Ovary (tissue), 7 donors: ENCODE measurements at regions not wholly inside any gene's neighbourhood (a gene's known extent, or its start where the extent isn't known, plus 50 kb on each side); places are given as distances from the start of the nearest gene placed in this dataset.

Experiments
- DNase-seq, 5 donors: peaks; one replicate each; pipeline ENCODE4 v3.0.0-alpha.2; 2019 to 2020
- H3K27ac ChIP-seq, 2 donors: fragments of 200-600 bp; one replicate each; pipeline versions ENCODE4 v1.5.1 to v1.8.0; 2019 to 2022
- H3K27me3 ChIP-seq: fragments of 200-600 bp; one replicate; pipeline ENCODE4 v1.8.0; 2022
- H3K36me3 ChIP-seq: fragments of 200-600 bp; sonication (generic); one replicate; pipeline ENCODE4 v1.5.1; 2019
- H3K4me1 ChIP-seq: one replicate; pipeline ENCODE4 v1.8.1; 2013; ENCODE audit warnings: mild to moderate bottlenecking, moderate library complexity; ENCODE audit not compliant: insufficient read depth
- H3K4me3 ChIP-seq: fragments of 200-600 bp; sonication (generic); one replicate; pipeline ENCODE4 v1.5.1; 2017
- H3K9me3 ChIP-seq, 2 donors: fragments of 200-600 bp in 1 of 2; sonication (generic) in 1 of 2; one replicate each; pipeline versions ENCODE4 v1.5.1 to v1.8.1; 2013 to 2019; ENCODE audit warnings: mild to moderate bottlenecking in 1 of 2, moderate library complexity in 1 of 2
- EP300 ChIP-seq: sonication (generic); formaldehyde crosslinking; IDR thresholded peaks from one replicate; pipeline ENCODE4 v1.6.1; 2017; ENCODE audit warnings: antibody characterized with exemption
- POLR2A ChIP-seq: fragments of 450-650 bp; IDR thresholded peaks from one replicate; pipeline ENCODE4 v1.6.1; 2017; ENCODE audit warnings: antibody characterized with exemption, mild to moderate bottlenecking, moderate library complexity
- WGBS, 3 donors: extraction: QIAGEN DNeasy Blood & Tissue Kit in 1 of 3; methylation state at CpG; one replicate each; pipeline versions ENCODE4 v1.1.5 to v1.1.7; 2013 to 2017; 5-methylcytosine and 5-hydroxymethylcytosine counted together
- intact Hi-C, 4 donors: fragments of 100-400 bp; cut with DNase I; formaldehyde crosslinking; loops; one replicate each; pipeline versions ENCODE4 v1.11.0 to v1.15.1; 2022 to 2023
- TF ChIP-seq, protein P1 (sequence below), 3 donors: fragments of 450-650 bp in 2 of 3; fragments of 200-600 bp in 1 of 3; IDR thresholded peaks; one replicate each; pipeline versions ENCODE4 v1.5.1 to v1.8.0; 2016 to 2022; ENCODE audit warnings: antibody characterized with exemption in 3 of 3, mild to moderate bottlenecking in 1 of 3
- donor health status: DM: no; HTN: no; CAD: no; lungs with moderate emphysema.
- donor health status: DM: no; HTN: no; CAD: no.
- donor health status: Bipolar disorder and iron deficiency.
- donor health status: DM: no; HTN: no; CAD: no.
- donor health status: DM: yes; HTN: yes; CAD: no.

DNA sequence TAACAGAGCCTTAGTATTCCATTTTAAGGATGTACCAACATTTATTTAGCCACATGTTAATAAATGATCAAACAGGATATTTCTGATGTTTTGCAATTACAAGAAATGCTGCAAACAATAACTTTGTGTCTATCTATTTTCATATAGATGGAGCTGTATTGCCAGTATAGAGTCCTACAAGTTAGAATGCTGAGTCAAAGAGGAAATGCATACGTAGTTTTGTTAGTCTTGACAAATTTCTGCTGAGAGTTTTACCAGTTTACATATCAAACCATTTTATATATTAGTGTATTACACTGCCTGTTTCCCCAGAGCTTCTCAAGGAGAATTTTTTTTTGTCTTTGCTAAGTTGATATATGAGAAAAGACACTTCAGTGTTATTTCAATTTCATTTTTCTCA lies 541.7 kb downstream of the SLC16A7 start:
- no peaks in the 10 kb centered on the region for H3K4me1 ChIP-seq
- TF ChIP-seq POLR2A, result no peak
- TF ChIP-seq, protein P1, sequence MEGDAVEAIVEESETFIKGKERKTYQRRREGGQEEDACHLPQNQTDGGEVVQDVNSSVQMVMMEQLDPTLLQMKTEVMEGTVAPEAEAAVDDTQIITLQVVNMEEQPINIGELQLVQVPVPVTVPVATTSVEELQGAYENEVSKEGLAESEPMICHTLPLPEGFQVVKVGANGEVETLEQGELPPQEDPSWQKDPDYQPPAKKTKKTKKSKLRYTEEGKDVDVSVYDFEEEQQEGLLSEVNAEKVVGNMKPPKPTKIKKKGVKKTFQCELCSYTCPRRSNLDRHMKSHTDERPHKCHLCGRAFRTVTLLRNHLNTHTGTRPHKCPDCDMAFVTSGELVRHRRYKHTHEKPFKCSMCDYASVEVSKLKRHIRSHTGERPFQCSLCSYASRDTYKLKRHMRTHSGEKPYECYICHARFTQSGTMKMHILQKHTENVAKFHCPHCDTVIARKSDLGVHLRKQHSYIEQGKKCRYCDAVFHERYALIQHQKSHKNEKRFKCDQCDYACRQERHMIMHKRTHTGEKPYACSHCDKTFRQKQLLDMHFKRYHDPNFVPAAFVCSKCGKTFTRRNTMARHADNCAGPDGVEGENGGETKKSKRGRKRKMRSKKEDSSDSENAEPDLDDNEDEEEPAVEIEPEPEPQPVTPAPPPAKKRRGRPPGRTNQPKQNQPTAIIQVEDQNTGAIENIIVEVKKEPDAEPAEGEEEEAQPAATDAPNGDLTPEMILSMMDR (IDR thresholded peaks at IDR 0.05), result no peak
- TF ChIP-seq EP300, result no peak
- no peak overlapping the region for H3K27ac ChIP-seq
- H3K4me3 ChIP-seq, result no peak overlapping the region
- 0 to 68% (median 59%) methylated on average over 1 of the region's 1 CpG for WGBS, 3 donors
- H3K9me3 ChIP-seq, result no peaks in the 10 kb centered on the region
- no peaks in the 10 kb centered on the region for H3K36me3 ChIP-seq
- no peak for DNase-seq
- no peaks in the 10 kb centered on the region for H3K27me3 ChIP-seq
- intact Hi-C loops, result no loop called here

DNA sequence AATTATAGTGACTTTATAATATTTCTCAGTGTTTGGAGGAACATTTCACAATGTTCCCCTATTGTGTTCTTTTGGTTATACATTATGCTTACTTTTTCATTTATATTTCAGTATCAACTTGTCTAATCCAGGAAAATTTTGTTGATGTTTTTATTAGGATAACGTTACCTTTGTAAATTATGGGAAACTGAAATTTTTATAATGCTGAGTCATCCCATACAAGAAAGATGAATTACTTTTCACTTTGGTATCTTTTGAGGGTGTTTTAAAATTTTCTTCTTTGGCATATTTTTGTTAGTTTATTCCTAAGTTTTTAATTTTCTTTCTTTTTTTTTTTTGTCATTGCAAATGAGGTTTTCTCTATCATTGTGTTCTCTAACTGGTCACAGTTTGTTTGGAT lies 542.7 kb downstream of the SLC16A7 start:
- H3K36me3 ChIP-seq, result no peaks in the 10 kb centered on the region
- no peak for TF ChIP-seq EP300
- TF ChIP-seq POLR2A, result no peak
- TF ChIP-seq, protein P1 (IDR thresholded peaks at IDR 0.05), result no peak
- no peak for DNase-seq
- H3K27me3 ChIP-seq, result no peaks in the 10 kb centered on the region
- no peaks in the 10 kb centered on the region for H3K9me3 ChIP-seq
- H3K4me3 ChIP-seq, result no peak overlapping the region
- H3K4me1 ChIP-seq, result no peaks in the 10 kb centered on the region
- intact Hi-C loops, result no loop called here
- 48 to 64% (median 55%) methylated on average over 1 of the region's 1 CpG for WGBS, 3 donors
- no peak overlapping the region for H3K27ac ChIP-seq

DNA sequence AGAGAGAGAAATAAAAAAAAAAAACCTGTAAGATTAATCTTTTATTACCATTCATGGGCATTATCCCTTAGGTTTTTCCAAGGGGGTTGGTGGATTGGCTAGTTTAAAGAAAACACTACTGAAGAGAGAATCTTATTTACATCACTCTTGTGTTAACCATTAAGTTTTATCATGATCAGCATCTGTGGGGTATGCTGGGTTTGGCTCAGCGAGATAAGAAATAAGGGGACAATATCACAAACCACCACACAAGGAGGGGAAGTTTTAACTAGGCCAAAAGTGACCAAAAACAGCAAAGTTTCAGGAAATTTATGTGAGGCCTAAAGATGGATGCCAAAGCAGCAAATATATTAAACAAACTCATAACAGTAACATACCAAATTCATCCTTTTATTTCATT lies 548.6 kb downstream of the SLC16A7 start:
- Histone ChIP-seq H3K27me3 (no peaks in the 10 kb centered on the region), H3K4me3 (no peak overlapping the region), H3K4me1 (no peaks in the 10 kb centered on the region), H3K9me3 (no peaks in the 10 kb centered on the region), H3K36me3 (no peaks in the 10 kb centered on the region), H3K27ac (no peak overlapping the region)
- WGBS, 3 donors, result 95% methylated on average over 1 of the region's 1 CpG
- no peak for TF ChIP-seq POLR2A
- TF ChIP-seq, protein P1 (IDR thresholded peaks at IDR 0.05), result no peak
- TF ChIP-seq EP300, result no peak
- DNase-seq, result no peak
- intact Hi-C loops, result no loop called here

DNA sequence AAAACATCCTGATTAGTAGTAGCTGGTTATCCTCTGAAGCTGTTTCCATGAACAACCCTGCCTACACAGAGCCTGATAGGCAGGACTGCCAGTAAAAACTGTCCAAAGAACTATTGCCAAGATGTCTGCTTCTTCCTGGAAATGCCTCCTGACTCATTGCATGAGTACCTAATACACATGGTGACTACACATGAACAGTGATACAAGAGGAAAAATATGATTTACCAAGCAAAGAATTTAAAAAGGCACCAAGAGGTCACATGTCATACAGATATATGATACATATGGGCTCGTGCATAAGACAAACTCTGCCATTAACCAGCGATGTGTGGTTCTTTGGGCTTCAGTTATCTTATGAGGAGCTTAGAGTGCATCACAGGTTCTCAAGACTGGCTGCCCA lies 552.3 kb downstream of the SLC16A7 start:
- no peak for TF ChIP-seq POLR2A
- TF ChIP-seq, protein P1 (IDR thresholded peaks at IDR 0.05), result no peak
- TF ChIP-seq EP300, result no peak
- WGBS, 3 donors, result 60 to 72% (median 62%) methylated on average over 2 of the region's 2 CpGs
- intact Hi-C loops, result no loop called here

DNA sequence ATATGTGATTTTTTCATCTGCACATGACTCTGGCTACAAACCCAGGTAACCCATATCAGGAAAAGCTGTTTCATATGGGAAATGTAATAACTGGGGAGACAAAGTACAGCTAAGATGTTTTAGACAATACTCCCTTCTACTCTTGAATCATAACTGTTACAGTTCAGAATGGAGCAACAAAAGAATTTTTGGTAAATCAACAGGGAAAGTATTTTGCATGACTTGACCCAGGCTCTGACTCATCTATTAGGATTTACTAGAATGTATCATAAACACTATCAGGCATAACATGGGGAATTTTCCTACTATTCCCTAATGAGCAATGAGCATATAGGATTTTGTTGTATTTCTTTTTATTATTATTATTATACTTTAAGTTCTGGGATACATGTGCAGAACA lies 553.0 kb downstream of the SLC16A7 start:
- no peaks in the 10 kb centered on the region for H3K36me3 ChIP-seq
- no peak overlapping the region for H3K4me3 ChIP-seq
- no peak overlapping the region for H3K27ac ChIP-seq
- TF ChIP-seq EP300 (no peak), POLR2A (no peak)
- TF ChIP-seq, protein P1 (IDR thresholded peaks at IDR 0.05), result no peak
- H3K9me3 ChIP-seq, result no peaks in the 10 kb centered on the region
- no peaks in the 10 kb centered on the region for H3K27me3 ChIP-seq
- intact Hi-C loops, result no loop called here
- no peaks in the 10 kb centered on the region for H3K4me1 ChIP-seq
- DNase-seq, result no peak

More for the DNA sequence above, 552.3 kb downstream of the SLC16A7 start:
- DNase-seq, result no peak
- Histone ChIP-seq H3K36me3 (no peaks in the 10 kb centered on the region), H3K4me1 (no peaks in the 10 kb centered on the region), H3K27me3 (no peaks in the 10 kb centered on the region), H3K27ac (no peak overlapping the region), H3K9me3 (no peaks in the 10 kb centered on the region), H3K4me3 (no peak overlapping the region)
